GM21447 (cell line): ENCODE measurements at regions not wholly inside any gene's neighbourhood (a gene's known extent, or its start where the extent isn't known, plus 50 kb on each side); places are given as distances from the start of the nearest gene placed in this dataset.

Experiments used
- ATAC-seq: cut with Tn5 transposase; IDR thresholded peaks from one replicate; pipeline ENCODE4 v1.9.1; 2021; ENCODE audit not compliant: unreplicated experiment

DNA sequence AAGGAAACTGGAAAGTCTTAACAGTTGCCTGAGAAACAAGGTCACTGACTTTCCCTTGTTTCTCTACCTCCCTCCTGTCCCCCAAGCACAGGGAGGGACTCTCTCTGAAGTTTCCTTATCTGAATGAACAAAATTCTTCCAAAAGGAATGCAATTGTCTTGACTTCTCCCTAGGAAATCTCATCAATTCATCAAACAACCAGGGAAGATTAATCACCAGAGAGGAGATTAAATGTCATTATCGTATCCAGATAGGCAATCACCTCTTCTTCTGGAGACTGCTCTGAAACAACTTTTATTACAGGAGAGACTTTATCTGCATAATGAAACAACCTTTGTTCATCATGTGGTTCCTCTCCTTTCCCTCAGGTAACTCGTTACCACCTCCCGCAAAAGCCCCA, 431.4 kb downstream of the SLC16A7 start:
- no peak for ATAC-seq

DNA sequence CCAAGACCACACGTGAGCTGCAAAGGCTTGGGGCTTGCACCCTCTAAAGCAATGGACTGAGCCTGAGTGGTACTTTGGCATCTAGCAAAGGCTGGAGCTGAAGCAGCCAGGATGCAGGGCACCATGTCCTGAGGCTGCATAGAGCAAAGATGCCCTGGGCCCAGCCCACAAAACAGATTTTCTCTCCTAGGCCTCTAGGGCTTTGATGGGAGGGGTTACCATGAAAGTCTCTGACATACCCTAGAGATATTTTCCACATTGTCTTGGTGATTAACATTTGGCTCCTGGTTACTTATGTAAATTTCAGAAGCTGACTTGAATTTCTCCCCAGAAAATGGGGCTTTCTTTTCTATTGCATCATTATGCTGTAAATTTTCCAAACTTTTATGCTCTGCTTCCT, 438.3 kb downstream of the SLC16A7 start:
- no peak for ATAC-seq

DNA sequence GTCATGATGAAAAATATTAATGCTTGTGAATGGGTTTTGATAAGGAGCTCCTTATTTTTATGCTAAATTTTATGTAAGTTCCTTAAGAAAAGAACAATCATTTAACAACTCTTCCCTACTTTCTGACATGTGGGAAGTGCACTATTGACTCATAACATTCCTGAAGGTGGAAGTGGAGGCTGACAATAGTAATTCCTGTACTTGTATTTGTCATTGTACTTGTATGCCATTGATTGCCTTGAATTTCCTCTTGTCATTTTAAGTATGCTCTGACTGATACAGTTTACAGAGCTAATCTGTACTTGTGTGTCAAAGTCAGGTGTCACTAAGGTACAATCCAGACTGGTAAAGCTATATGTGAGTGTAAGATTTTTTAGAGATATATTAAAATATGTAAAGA, 440.0 kb downstream of the SLC16A7 start:
- ATAC-seq, result no peak

DNA sequence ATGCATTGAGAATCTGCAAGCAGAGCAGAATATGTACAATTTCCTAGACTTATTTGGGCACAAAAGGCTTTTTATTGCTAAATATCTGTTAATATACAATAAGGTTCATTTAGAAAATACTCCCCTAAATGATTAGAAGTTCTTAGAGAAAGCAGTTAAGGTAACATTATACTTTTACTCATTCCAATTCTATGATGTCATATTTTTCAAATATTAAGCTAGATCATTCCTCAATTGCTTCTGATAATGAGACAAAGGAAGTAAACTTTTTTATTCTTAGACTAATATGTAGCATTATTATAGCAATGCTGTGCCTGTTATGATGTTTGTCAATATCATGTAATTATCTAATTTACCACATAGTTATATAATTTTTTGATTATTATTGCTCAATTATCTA, 447.0 kb downstream of the SLC16A7 start:
- ATAC-seq, result no peak

DNA sequence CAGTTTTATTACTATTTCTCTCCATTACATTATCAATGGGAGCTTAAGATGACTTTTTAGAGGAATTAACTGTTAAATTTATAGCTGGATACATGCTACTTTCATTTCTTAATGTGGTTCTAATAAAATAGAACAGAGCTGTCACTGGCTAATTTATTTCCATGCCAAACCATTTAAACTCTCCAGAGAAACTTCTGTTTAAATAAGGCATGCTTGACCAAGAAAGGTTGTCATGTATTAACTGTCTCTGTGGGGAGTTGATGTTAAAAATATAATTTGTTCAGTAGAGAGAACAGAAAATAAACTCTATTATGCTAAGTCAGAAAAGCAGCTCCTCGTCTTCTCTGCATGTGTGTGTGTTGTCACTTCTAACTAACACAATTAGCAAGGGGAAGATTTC, 447.4 kb downstream of the SLC16A7 start:
- no peak for ATAC-seq

DNA sequence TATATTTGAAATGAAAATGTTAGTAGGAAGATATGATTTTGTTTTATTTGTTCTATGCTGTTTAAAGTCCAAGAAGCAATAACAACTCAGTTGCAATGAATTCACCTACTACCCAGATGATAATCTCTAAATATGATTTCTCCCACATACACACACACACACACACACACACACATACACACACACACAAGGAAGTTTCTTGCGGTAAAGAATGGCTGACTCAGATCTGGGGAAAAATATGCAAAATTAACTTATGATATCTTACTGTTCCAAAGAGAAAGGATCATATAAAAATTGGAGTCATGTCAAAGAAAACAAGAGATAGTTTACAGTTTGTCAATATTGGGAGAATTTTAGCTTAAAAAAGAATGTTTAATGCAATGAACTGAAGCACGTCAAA, 456.7 kb downstream of the SLC16A7 start:
- no peak for ATAC-seq

DNA sequence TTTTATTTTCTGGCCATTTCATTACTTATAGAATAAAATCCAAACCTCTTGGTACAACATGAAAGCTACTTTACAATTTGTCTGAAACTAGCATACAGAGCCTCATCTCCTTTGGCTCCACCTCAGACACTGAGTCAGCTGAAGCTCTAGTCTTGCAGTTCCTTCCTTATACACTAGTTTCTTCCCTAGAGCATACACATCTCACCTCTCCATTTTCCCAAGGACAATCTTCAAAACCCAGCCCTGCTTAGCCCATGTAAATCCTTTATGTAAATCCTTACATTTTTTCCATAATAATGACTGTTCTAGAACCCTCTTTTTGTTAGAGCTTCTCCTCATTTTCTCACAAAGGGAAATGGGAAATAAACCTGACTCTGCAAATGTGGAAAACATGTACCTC, 463.4 kb downstream of the SLC16A7 start:
- no peak for ATAC-seq

DNA sequence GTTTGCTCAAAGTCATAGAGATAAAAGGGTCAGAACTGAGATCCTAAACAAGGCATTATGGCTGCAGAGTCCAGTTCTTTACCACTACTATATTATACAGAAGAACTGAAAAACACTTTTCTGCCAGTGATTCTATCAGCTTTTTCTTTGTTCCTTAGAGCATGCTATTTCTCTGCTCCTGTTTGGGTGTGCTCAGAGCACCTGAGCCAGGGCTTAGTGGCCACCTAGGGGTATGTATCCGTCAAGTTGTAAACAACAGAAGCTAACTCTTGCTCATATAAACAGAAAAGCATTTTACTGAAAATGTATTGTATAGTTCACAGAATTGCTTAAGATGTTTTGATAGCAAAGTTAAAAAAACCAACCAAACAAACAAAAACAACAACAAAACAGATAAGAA, 470.8 kb downstream of the SLC16A7 start:
- no peak for ATAC-seq

DNA sequence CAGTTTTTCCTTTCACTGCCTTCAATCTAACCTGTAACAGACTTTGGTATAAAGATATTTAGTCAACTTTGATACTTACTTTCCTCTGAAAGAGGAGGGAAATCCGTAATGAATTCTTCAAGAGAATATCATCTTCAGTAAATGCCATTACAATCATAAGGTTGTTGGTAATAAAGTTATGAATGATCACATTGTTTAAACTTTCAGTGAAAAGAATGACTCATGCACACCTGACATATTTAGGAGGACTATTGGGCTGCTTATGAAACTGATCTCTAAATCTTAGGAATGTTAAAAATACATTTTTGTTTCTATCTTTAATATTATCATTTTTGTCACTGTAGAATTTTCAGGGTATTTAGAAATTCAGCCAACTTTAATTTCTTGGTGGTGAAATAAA, 474.7 kb downstream of the SLC16A7 start:
- no peak for ATAC-seq

DNA sequence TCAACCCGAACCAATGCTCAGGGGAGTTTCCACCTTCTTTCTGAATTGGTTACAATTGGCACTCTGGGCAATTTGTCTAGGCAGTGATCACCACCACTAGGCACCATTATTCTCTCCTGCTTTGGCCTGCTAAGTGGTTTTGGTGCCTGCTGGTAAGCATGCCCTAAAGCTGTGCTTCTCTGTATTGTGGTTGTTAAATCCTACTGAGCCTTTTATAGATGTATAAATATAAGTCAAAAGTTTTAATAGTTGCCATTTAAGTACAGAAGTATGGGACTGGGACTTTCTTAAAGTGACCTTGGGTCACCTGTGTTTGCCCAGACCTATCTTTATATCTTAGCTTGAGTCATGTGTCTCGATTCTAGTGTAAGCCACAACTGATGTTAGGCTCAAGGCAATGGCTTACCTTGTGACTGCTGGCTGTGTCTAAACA, 475.9 kb downstream of the SLC16A7 start:
- ATAC-seq, result no peak

DNA sequence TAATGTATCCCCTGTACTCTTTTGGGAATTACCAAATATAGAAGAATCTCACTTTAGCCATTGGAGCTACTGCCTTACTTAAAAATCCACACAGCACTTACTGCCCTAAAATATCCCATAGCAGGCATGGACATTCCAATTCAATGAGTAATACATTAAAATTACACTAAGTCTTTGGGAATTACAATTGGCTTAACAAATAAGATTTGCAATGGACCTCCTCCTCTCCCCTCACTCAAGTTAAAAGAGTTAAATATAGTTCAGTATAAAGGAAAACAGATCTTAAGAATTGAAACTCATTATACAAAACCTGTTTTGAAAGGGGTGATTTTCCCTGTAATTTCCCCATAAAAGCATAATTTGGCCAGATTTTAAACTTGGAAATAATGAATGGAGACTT, 477.1 kb downstream of the SLC16A7 start:
- ATAC-seq, result no peak

DNA sequence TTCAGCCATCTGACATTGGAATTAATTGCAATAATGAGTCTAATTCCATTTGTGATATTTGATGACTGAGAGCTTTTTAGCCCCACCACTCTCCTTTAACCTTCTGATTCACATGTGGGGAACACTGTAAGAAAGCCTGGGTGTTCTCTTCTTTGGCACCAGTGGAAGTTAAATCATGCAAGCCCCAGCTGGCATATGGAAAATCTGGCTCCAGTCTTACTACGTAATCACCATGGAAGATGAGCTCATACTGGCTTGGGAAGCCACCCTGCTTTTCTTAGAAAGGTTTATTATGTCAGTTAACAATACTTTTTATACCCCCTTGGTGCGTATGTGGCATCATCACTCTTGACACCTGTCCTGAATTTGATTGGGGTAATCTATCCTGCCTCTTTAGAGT, 479.3 kb downstream of the SLC16A7 start:
- ATAC-seq, result no peak

DNA sequence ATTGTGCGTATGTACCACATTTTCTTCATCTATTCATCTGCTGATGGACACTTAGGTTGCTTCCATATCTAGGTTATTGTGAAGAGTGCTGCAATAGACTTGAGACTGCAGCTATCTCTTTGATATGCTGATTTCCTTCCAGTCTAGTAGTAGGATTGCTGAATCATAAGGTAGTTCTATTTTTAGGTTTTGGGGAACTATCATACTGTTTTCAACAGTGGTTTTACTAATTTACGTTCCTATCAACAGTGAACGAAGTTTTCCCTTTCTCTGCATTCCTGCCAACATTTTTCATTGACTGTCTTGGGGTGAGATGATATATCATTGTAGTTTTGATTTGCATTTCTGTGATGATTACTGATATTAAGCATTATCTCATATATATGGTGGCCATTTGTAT, 482.2 kb downstream of the SLC16A7 start:
- ATAC-seq, result no peak

DNA sequence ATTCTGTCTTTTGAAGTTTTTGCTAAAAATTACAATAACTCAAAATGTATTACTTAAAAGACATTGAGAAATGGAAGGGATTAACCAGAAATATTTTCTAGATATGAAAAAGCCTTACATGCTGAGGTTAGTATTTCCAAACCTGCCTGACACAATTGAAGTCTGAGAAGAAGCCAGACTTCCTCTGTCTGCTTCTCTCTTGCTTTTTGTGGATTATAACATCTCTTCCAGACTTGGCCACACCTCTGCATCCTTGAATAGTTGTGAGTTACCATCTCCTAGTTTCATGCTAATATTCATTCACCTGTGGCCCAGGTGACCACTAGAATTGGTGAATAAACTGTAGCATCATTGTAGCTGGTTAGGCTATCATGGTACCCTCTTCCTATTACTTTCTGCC, 497.6 kb downstream of the SLC16A7 start:
- ATAC-seq, result no peak

DNA sequence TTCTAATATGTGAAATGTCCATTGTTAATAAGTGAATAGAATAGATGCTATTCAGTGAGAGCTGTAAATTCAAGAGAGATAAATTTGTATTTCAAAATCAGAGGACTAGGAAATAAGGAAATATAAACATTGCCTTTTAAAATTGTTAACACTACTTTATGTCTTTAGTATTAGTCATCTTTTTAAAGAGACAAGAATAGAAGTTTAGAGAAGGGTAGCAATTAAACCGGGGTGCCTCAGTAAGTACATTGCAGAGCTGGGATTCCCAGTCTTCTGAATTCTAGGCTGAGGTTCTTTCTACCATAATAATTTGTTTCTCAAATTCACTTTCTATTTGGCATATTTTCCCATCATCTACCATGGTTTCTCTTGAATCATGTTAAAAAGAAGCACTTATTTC, 498.6 kb downstream of the SLC16A7 start:
- ATAC-seq, result no peak

DNA sequence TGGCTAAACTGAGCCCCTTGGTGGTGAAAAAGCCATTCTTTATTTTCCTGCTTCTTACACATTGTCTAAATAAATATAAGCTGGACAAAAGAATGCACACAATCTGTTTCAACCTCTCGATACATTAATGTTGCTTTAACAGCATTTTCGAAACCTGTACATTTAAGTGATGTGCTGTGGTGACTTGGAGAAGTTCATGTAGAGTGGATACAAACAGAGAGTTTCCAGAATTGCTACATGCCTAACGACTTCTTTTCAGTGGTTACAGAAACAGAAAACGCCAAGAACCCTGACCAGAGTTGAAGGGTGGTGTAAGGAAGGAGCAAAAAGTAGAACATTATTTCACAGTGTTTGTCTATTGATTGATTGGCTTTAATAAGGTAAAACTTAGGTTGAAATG, 500.9 kb downstream of the SLC16A7 start:
- ATAC-seq, result no peak

DNA sequence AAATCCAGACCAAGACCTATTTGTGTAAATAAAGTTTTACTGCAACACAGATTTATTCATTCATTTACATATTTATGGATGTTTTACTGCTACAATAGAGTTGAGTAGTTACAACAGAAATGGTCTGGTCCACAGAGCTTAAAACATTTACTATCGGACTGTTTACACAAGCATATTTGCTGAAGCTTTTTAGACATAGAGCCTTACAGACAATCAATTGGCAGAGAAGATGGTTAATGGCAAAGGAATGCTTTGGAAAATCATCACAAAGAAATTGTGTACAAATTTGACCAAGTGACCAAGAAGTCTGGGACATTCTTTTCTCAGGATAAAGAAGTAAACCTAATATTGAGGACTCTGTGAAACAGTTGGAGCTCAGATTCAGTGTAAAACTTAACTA, 504.3 kb downstream of the SLC16A7 start:
- ATAC-seq, result no peak

DNA sequence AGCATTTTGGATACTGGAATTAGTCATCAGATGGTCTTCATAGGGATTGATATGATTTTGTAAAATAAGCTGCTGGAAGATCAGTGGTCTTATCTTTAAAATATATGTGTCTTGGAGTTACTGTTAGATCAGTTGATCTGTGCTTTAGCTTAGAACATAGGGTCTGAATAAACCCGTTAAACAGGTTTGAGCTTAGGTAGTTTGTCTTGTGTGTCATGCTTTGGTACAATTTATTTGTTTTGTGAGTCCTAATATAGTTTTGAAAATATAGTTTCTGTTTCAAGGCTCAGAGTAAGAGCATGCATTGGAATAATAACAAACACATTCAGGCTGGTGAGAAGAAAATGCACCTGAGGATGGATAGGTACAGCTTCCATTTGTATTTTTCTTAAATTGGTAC, 505.0 kb downstream of the SLC16A7 start:
- ATAC-seq, result no peak

DNA sequence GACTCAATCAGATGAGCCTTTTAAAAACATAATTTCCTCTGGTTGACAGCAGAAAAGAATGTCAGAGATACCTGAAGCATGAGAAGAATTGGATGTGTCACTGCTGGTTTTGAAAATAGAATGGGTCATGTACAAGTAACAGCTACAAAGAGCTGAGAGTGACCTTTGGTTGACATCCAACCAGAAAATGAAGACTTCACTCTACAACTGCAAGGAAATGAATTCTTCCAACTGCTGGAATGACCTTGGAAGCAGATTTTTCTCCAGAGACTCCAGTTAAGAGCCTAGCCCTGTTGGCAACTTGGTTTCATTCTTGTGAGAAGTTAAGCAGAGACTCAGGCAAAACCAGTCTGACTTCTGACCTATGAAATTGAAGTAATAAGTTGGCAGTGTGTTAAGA, 505.9 kb downstream of the SLC16A7 start:
- no peak for ATAC-seq

DNA sequence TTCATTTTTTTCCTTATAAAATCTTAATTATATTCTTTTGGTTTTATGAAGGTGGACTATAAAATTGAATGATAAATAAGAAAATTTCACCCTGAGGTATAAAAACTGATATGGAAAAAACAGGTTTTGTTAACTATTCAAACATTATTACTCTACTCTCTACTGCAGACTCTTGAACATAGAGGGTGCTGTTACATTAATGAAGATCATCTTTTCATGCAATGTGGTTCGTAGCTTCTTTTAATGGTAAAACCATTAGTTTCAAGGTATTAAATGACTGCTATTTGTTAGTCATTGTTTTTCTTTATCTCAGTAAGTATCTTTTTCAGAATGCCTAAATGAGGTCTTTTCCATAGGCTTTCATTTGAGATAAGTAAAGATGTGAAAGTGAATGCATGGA, 510.4 kb downstream of the SLC16A7 start:
- ATAC-seq, result no peak

DNA sequence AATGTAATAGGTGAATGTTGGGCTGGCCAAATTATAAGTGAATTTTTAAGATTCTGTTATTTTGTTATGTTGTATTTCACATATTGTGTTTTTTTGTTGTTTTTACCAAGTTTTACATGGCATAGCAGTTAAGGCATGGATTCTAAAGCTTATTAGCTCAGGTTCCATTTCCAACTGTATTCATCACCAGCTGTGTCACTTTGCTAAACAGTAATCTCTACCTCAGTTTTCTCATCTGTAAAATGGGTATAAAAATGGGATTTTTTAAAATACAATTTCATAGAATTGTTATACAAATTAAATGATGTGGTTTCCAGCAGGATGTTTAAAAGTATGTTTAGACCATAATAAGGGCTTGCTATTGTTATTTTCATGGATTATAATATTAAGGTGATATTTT, 512.2 kb downstream of the SLC16A7 start:
- ATAC-seq, result no peak

DNA sequence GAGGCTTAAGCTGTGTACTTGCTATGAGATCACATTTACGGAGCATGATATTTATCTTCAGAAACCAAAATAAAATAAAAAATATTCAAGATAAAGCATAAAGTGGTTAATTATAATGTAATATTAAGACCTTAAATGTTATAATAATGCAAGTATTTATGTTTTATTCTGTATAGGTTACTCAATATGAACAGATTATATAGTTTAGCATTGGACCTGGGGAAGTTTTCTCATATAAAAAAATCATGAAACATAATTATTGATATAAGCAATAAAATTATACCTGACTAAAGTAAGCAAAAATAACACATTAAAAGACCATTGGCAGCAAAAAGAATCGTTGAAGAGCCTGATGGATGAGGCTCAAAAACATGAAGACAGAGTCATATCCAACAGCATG, 516.2 kb downstream of the SLC16A7 start:
- no peak for ATAC-seq

DNA sequence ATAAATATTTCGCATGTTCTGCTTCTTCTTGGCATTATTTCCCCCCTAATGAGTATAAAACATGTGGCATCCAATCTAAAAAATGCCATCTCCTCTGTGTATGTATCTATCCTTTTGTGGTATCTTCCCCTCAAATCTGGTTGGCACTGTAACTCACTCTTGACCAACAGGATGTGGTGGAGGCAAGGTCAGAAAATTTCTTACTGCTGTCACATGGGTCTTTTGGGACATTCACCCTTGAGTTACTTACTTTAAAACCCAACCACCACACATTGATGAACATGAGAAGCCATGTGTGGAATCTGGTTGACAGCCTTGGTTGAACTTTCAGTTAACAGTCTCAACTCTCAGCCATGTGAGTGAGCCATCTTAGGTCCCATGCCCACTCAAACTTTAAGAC, 516.9 kb downstream of the SLC16A7 start:
- no peak for ATAC-seq

DNA sequence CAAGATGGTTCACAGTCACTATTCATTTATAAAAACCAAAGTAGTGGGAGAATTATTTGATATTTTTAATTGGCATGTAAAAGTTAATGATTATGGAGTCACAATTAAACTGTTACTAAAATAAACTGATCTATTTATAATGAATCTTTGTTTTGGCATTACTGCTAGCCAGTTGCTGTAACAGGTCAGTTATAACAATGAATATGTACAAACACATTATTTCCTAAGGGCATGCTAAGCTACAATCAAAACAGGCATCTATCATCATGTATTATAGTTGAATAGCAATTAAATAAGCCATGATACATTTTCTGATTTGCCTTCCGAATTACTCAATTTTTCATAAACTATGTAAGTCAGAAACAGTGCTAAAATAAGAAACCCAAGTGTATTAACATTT, 518.3 kb downstream of the SLC16A7 start:
- no peak for ATAC-seq
